LNCAP (cell line): ENCODE measurements at regions not wholly inside any gene's neighbourhood (a gene's known extent, or its start where the extent isn't known, plus 50 kb on each side); places are given as distances from the start of the nearest gene placed in this dataset.

Experiments
- TF ChIP-seq, protein P1 (sequence below): fragments of 450-650 bp; IDR thresholded peaks from 2 replicates; pipeline ENCODE4 v1.5.1; 2017; ENCODE audit warnings: mild to moderate bottlenecking

DNA sequence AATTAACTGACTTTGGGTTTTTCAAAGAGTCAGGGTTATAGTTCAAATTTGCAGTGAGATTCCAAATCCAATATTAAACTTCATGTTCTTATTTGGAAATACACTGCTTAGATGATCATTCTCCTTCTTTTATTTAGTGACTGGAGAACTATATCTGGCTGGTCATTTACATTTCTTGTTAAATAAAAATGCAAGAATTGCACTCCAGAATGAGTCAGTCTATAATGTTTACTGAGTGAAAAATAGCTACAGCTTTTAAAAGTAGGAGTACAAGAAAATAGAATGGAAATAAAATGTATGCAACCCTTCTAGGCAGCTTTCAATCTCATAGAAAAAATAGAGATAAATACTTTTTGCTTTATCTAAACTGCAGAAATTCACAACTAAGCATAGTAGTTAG is 54.5 kb upstream of the CD2AP start:
- TF ChIP-seq, protein P1, sequence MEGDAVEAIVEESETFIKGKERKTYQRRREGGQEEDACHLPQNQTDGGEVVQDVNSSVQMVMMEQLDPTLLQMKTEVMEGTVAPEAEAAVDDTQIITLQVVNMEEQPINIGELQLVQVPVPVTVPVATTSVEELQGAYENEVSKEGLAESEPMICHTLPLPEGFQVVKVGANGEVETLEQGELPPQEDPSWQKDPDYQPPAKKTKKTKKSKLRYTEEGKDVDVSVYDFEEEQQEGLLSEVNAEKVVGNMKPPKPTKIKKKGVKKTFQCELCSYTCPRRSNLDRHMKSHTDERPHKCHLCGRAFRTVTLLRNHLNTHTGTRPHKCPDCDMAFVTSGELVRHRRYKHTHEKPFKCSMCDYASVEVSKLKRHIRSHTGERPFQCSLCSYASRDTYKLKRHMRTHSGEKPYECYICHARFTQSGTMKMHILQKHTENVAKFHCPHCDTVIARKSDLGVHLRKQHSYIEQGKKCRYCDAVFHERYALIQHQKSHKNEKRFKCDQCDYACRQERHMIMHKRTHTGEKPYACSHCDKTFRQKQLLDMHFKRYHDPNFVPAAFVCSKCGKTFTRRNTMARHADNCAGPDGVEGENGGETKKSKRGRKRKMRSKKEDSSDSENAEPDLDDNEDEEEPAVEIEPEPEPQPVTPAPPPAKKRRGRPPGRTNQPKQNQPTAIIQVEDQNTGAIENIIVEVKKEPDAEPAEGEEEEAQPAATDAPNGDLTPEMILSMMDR = no peak

DNA sequence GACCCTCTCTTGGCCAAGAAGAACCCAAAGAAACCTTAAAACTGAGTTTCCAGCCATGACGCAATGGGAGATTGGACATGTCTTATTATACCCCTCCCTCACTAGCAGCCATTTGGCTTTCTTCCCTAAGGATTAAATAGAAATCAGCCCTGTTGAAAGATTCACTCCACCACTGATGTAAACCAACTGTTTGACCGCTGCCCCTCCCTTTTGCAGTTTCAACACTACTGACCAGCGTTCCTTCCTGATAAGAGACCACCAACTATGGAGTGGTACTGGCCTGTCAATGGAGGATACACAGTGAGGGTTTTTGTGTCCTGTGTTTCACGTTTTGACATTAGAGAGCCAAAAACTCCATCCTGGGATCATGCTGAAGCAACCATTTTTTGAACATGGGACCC is 53.2 kb upstream of the CD2AP start:
- TF ChIP-seq, protein P1 = no peak

DNA sequence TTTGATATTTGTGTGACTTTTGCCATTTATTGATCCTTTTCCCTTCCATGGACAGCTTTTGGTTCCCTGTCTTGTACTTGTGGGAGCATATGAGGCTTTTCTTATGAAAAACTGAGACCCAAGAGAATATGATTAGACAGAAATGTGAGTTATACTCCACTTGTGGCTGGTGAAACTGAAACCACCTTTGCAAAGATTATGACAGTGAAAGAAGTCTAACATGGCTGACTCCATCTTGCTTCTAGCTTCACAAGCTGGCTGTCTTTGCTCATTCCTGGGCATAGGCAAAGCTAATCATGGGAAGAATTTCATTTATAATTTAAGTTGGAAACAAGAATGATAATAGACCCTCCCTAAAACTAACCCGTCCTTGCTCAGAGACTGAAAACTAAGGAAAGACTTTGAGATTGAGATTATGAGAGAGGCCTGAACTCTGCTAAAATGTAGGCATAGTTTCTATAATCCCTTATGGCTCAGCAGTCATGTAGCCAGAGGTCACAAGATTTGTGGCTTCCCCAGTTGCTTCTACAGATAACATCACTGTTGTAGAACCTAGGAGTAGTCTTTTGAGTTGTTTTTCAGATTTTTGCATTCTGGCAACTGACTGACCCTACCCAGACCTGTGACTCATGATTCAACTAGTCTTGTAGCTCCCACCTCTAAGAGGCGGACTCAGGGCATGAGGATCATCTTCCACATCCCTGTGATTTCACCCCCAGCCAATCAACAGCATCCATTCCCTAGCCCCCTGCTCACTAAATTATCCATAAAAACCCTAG is 50.9 kb upstream of the CD2AP start:
- TF ChIP-seq, protein P1 = no peak

DNA sequence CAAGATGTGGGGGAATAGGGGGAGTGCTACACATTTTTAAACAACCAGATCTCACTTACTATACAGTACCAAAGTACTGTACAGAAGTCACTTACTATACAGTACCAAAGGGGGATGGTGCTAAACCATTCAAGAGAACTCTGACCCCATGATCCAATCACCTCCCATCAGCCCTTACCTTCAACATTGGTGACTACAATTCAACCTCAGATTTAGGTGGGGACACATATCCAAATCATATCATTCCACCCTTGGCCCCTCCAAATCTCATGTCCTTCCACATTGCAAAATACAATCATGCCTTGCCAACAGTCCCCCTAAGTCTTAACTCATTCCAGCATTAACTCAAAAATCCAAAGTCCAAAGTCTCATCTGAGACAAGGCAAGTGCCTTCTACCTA is 49.9 kb upstream of the CD2AP start:
- TF ChIP-seq, protein P1 = no peak
